Omental fat pad (tissue), 3 donors: ENCODE measurements at regions not wholly inside any gene's neighbourhood (a gene's known extent, or its start where the extent isn't known, plus 50 kb on each side); places are given as distances from the start of the nearest gene placed in this dataset.

Experiments used
- ATAC-seq: fragments of 150-250 bp; one replicate; pipeline ENCODE4 v1.9.1; 2016; ENCODE audit warnings: mild to moderate bottlenecking, moderate library complexity; ENCODE audit not compliant: low FRiP score
- DNase-seq: peaks from one replicate; pipeline ENCODE4 v3.0.0-alpha.2; 2019; ENCODE audit warnings: low spot score
- TF ChIP-seq, protein P1 (sequence below), 3 donors: fragments of 450-650 bp; IDR thresholded peaks; one replicate each; pipeline ENCODE4 v1.5.1; 2016 to 2017; ENCODE audit warnings: antibody characterized with exemption in 3 of 3, mild to moderate bottlenecking in 3 of 3, moderate library complexity in 2 of 3

DNA sequence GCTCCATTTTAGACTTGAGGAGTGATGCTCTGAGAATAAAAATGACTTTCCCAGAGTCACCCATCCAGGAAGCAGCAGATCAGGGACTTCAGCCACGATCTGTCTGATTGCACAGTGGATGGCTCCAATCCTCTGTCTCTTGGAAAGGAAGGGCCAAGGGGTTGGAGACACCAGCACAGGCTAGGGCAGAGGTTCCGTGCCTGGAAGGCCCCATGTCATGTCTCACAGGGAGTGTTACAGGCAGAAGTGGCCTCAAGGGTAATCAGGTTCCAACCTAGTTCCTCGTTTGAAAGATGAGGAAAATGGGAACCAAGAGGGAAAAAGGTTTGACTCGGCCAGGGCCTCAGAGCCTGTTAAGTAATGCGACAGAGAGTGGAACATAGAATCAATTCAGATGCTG, 160.0 kb downstream of the EFNB1 start:
- TF ChIP-seq, protein P1, sequence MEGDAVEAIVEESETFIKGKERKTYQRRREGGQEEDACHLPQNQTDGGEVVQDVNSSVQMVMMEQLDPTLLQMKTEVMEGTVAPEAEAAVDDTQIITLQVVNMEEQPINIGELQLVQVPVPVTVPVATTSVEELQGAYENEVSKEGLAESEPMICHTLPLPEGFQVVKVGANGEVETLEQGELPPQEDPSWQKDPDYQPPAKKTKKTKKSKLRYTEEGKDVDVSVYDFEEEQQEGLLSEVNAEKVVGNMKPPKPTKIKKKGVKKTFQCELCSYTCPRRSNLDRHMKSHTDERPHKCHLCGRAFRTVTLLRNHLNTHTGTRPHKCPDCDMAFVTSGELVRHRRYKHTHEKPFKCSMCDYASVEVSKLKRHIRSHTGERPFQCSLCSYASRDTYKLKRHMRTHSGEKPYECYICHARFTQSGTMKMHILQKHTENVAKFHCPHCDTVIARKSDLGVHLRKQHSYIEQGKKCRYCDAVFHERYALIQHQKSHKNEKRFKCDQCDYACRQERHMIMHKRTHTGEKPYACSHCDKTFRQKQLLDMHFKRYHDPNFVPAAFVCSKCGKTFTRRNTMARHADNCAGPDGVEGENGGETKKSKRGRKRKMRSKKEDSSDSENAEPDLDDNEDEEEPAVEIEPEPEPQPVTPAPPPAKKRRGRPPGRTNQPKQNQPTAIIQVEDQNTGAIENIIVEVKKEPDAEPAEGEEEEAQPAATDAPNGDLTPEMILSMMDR (IDR thresholded peaks at IDR 0.05), result no peak
- ATAC-seq (no peak), DNase-seq (no peak)

DNA sequence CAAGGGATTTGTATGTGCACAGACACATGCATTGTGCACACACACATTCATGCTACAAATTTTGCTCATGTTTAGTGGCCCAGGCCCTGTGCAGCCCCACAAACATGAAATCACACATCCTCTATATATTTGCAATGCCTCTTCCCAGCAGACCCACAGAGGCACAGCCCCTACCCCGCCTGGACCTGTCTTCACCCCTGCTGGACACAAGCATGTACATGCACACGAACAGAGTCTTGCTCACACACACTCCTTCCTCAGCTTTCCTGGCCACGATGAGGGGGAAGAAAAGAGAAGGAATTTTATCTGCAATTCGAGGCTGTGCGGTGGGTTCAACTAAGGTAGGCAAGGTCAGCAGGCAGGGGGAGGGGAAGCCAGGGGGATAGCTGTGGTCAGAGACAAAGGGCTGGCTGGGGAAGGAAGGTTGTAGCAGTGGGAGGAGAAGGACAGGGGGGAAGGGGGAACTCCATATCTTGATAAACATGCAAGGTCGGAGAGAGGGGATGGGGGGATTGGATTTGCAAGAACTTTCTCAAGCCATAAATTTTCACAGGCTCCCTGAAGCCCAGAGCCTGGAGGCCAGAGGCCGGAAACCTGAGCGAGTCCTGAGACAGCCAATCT, 156.4 kb downstream of the EFNB1 start:
- DNase-seq (no peak), ATAC-seq (no peak)
- TF ChIP-seq, protein P1 (IDR thresholded peaks at IDR 0.05), result no peak

DNA sequence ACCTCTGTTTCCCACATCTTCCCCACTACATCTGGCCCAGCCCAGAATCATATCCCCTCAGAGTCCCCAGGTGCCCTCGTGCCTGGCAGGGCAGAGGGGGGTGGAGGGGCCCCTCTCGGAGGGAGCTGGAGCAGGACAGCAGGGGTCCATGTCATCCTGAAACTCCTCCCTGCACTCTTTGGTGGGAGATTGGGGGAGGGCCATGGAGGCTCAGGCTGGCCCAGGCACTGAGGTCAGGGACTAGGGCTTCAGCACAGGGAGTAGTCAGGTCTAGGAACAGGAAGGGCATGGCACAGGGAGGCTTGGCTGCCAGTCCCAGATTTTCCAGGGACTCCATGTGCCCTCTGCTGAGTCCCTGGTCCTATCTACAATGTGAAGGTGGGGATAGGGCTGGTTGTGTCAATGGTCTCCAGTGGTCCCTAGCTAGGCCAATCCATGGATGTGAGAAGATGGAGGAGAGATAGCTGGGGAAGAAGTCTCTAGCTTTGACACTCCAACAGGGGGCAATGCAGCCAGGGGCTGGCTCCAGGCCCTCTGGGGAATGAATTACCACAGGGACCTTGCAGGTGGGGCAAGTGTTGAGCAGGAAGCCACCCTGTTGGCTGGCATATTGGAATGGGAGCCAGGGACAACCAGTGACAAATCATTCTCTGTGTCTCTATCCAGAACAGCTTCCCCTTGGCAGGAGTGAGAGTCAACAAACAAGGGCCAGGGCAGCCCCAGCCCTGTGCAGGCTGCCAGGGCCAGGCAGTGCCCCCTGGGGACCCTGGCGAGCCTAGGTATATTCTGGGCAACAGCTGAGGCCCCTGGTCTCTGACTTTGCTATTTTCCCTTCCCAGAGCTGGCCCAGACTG, 154.4 kb downstream of the EFNB1 start:
- ATAC-seq, result no peak
- no peak for DNase-seq

DNA sequence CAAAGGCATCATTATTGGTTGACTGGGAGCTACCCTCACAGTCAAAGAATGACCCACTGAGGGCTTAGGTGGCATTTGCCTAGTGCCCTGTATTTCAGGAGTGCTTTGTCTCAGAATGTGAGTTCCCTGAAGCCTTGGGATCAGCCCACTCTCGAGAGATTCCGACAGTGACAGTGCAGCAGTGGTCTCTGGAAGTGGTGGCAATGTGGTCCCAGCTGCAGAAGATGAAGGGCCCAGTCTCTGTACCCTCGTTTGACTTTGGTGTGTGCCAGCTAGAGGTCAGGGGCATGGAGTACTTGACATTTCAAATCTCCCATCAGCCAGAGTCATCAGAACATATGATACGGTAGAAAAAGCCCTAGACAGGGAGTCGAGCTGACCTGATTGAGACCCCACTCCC, 153.7 kb downstream of the EFNB1 start:
- DNase-seq (no peak), ATAC-seq (no peak)
- TF ChIP-seq, protein P1 (IDR thresholded peaks at IDR 0.05), result no peak

More for the DNA sequence above, 154.4 kb downstream of the EFNB1 start:
- TF ChIP-seq, protein P1 (IDR thresholded peaks at IDR 0.05), result no peak

DNA sequence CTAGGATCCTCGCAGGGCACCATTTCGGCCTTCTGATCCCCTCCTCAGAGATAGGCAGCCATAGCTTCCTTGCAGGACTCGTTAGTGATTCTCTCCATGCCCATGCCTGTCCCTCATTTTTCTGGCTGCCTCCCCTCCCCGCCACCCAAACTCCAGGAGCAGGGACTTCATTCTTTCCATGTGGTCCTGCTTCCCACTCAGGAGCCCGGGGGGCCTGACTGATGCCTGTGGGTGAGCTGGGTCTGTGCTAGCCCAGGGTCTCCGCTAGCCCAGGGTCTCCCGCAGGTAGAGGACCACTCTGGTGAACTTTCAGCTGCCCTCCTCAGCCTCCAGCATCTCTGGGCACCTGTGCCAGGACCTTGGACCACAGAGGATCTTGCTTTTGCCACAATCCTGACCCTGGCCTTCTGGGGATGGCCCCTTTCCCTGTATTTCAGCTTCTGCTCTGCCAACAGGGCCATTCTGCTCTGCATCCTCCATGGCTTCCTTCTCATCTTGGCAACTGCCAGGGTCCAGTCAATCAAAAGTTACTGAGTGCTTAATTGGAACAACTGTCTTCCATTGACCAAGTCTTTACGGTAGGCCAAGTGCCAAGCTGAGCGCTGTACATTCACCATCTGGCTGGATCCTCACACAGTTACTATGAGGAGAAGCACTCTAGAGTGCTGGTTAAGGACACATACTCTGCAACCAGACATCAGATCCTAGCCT, 152.2 kb downstream of the EFNB1 start:
- TF ChIP-seq, protein P1 (IDR thresholded peaks at IDR 0.05), result no peak
- DNase-seq, result no peak
- no peak for ATAC-seq

DNA sequence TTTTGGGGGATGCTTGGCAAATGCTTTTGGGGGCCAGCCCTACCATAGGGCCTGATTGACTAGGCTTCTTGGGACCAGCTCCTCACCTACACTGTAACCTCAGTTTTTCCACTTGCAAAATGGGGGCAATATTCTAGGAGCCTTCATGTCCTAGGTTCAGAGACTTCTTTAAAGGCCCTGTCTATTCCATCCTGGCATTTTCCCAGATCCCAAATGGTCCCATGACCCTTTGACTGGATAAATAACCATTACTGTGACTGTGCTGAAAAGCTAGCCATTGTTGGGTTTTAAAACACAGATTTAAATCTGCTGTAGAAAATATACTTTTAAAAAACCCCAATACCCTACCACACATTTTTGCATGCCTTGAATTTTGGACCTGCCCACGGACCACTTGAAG, 149.8 kb downstream of the EFNB1 start:
- DNase-seq, result no peak

More for the DNA sequence above, 149.8 kb downstream of the EFNB1 start:
- TF ChIP-seq, protein P1 (IDR thresholded peaks at IDR 0.05), result no peak
- ATAC-seq, result no peak
